T-helper 2 cell (primary cell): ENCODE measurements at regions not wholly inside any gene's neighbourhood (a gene's known extent, or its start where the extent isn't known, plus 50 kb on each side); places are given as distances from the start of the nearest gene placed in this dataset.
A peak's percentile ranks its signal among the peaks of the same experiment; 100 is the strongest.
"Not testable (repeated sequence)": the region's sequence is repeated elsewhere in the genome, so short reads cannot be mapped to it uniquely, and the experiment has no call there.

ENCODE experiments used
- DNase-seq, 5 experiments: peaks; one replicate each; pipeline versions ENCODE4 v3.0.0 to v3.0.0-alpha.2; 2012 to 2022

GRCh38 chr5:50501491-50502228 is 60.6 kb upstream of the EMB start:
- peak in 1 of 5 experiments; percentile 73 for DNase-seq

DNA sequence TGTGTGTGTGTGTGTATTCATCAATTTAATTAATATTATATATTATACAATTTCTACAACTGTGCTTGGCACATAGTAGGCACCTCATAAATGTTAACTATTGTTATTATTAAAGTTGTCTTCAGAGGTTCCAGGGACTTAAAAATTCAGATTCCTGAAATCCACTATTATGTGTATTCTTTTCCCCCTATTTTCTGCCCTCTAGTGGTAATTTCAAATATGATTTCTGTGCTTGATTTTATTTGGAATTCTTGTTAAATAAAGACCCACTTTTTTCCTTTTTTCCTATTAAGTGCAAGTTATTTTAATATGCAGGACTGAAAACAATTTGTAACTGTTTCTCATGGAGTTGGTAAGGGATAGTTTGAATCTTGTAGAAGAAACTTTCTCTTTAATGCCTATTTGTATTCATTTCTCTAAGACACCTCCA is 72.0 kb upstream of the EMB start:
- DNase-seq, result not testable (repeated sequence)

- DNase-seq, result not testable (repeated sequence)
These were observed 80.0 kb upstream of the EMB start for GRCh38 chr5:50521060-50521459.

DNA sequence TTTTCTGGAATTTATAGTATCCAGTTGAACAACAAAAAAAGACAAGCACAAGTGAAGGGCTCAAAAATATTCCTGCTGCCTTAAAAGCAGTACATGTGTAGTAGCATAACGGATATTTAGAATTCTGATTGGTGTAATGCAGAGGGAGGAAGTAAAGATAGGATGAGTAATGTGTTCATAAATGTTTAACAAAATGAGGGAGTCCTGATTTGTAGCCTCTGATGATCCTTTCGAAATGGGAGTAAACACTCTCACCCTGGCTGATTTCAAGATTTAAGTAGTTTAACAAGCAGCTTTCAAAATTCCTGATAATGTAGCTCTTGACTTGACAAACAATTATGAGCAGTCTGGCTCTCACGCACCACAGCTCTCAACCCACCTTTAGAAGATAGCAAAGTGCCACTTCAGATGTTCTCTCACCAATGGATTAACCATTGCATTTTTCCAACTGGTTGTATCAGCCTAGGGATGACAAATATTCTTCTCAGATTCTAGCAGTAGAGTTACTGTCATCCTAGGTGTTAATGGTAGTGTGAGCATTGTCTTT is 86.5 kb upstream of the EMB start:
- DNase-seq, result not testable (repeated sequence)

DNA sequence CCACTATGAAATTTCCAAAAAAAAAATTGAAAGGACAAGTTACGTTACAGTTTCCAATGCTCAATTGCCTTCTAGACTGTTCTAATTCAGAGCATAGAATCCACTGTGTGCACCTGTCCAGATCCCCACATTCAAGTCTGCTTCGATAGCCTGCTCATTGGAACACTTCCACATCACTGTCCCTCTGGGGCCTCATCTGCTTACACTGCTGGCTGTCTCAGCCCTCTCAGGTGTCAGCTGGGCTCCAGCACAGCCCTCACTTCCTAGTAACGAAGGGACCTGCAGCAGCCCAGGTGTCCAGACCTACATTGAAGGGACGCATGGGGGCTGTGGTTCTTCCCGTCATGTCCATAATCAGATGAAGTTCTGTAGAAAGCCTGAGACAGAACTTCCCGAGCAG is 94.3 kb upstream of the EMB start:
- no peak for DNase-seq

DNA sequence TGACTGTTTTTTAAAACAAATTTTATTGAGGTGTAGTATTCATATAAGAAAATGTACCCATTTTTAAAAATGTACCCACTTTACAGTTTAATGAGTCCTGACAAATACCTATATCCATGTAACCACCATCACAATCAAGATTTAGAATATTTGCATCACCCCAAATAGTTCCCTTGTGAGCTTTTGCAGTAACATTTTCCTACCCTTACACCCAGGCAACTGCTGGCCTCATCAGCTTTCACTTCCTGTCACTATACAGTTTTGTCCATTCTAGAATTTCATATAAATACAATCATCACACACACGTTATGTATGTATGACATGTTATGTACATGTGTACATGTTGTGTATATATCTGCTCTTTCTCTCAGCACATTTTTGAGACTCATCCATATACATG is 96.4 kb upstream of the EMB start:
- DNase-seq, result not testable (repeated sequence)

- DNase-seq, result no peak
These were observed 106.2 kb upstream of the EMB start for GRCh38 chr5:50547303-50547702.

DNA sequence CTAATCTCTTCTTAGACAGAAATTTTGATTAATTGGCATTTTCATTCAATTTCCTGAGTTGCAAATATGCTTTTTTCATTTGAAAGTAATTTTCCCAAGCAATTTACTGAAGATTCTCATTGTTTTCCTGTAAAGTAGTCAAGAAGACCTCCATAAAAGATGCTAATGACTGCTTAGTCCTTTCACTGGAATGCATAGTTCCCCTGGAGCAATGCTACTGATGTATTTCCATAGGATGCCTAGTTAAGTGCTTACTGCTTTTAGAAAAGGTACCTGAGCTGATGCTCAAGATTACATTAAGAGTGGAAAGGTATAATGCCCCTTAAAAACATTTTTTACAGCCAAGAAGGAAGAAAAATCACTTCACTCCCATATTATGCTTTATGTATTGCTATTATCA is 109.2 kb upstream of the EMB start:
- no peak for DNase-seq

DNA sequence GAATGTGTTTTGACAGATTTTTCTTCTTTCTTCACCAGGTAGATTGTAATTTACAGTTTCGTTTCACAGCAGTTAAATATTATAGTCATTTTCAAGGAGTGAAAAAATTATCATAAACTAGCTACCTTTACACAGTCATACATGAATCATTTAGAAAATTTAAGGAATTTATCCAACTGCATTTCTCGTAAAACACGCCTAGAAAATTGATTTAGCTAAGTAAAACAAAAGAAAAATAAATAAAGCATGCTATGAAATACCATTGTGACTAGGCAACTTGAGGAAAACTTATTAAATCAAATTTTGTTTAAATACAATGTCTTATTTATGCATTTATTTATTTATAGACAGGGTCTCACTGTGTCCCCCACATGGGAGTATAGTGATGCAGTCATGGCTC is 109.9 kb upstream of the EMB start:
- no peak for DNase-seq

DNA sequence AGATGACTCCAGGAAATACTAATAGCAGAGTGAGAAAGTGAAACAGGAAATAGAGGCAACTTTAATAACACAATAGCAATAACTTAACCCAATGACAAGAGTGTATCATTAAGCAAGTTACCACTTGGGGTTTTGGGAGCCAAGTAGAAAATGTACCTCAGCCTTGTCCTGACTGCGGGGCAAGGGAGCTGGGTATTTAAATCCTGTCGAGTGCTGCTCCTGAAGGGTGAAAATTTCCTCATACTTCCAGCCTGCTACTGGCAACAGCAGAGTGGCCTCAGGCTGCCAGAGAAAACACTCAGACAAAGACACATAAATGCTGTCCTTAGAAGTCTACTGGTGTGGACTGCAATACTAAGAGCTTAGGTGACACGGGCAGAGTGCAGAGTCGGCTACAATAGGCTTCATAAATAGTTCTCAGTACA is 112.5 kb upstream of the EMB start:
- no peak for DNase-seq

DNA sequence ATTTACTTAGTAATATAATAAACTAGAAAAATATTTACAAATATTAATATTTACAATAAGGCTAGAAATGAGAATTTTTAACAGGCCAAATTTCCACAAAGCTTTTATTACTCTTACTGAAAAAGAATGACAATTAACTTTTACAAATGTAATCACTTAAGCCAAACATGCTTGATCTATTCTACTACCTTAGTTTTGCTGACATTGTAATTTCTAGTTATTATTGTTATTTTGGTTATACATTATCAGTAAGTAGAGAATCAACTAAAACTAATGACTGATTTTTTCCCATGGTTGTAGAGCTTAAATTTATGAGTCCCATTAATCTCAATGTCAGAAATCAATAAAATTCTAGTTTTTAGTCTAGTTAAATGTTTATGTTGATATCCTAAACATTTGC is 107.8 kb upstream of the PARP8 start:
- DNase-seq, result not testable (repeated sequence)

- DNase-seq, result no peak
These were observed 106.5 kb upstream of the PARP8 start for GRCh38 chr5:50559955-50560354.

- no peak for DNase-seq
These were observed 103.7 kb upstream of the PARP8 start for GRCh38 chr5:50562694-50563093.

GRCh38 chr5:50564079-50564478 is 102.4 kb upstream of the PARP8 start:
- DNase-seq, result peak in 2 of 5 experiments; percentile 54 to 88

GRCh38 chr5:50564558-50564957 is 101.9 kb upstream of the PARP8 start:
- peak in 1 of 5 experiments; percentile 24 for DNase-seq

DNA sequence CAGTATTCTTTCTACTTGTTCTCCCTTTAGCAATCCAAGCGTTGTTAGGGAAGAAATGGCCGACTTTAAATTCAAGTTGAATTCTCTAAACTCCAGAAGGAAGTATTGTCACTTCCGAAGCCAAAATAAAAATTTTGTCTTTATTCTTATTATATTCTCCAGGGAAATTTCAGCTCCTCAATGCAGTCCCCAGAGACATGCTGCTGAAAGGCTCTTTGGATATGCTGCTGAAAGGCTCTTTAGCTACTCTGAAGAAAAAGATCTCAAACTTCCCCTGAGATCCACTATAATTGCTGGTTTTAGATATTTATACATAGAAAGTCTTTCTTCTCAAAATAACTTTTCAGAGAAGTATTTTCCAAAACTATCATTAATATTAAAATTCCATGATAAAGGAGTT is 92.3 kb upstream of the PARP8 start:
- DNase-seq, result no peak

DNA sequence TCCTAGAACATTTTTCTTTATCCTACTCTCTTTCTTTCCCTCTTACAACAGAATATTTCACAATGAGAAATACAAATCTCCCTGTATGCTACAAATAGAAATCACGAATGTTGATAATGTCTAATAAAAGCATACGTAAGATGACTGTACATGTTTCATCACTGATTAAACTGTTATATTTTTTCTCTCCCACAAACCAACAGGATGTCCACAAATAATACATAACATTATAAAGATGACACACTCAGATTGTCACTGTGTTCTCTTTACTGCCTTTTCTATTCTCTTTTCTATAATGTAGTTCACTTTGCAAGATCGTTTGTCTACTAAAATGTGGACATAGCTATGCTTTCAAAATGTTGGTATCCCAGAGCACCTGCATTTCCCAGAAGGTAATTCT is 90.7 kb upstream of the PARP8 start:
- peak in 1 of 5 experiments; percentile 29 for DNase-seq

- DNase-seq, result no peak
These were observed 90.2 kb upstream of the PARP8 start for GRCh38 chr5:50576265-50576664.

GRCh38 chr5:50576686-50577256 is 89.7 kb upstream of the PARP8 start:
- no peak for DNase-seq

DNA sequence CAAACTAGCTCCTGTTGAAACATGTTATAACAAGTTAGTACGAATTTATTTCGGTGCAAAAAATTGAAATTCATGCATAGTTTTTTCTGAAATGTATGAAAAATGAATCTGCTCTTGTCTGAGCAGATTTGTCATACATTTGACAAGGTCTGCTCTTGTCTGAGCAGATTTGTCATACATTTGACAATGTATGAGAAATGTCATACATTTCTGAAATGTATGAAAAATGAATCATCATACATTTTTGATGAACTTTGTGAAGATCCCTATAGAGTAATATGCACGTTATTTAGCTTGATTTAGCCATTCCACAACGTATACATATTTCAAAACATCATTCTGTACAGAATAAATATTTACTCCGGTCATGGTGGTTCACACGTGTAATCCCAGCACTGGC is 85.9 kb upstream of the PARP8 start:
- no peak for DNase-seq

DNA sequence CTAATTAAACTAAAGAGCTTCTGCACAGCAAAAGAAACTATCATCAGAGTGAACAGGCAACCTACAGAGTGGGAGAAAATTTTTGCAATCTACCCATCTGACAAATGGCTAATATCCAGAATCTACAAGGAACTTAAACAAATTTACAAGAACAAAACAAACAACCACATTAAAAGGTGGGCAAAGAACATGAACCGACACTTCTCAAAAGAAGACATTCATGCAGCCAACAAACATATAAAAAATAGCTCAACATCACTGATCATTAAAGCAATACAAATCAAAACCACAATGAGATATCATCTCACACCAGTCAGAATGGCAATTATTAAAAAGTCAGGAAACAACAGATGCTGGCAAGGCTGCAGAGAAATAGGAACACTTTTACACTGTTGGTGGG is 84.6 kb upstream of the PARP8 start:
- DNase-seq, result not testable (repeated sequence)

GRCh38 chr5:50582699-50583098 is 83.7 kb upstream of the PARP8 start:
- no peak for DNase-seq

DNA sequence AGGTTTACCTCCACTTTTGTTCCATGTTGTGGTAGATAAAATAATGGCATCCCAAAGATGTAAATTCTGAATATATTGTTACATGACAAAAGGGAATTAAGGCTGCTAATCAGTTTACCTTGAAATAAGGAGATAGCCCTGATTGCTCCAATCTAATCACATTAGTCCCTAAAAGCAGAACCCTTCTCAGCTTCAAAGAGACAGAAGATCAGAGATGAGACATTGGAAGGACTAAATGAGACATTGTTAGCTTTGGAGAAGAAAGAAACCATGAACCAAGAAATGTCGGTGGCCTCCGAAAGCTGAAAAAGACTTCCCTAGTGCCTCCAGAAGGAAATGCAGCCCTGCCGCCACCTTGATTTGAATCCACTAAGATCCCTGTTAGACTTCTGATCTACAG is 82.8 kb upstream of the PARP8 start:
- no peak for DNase-seq

DNA sequence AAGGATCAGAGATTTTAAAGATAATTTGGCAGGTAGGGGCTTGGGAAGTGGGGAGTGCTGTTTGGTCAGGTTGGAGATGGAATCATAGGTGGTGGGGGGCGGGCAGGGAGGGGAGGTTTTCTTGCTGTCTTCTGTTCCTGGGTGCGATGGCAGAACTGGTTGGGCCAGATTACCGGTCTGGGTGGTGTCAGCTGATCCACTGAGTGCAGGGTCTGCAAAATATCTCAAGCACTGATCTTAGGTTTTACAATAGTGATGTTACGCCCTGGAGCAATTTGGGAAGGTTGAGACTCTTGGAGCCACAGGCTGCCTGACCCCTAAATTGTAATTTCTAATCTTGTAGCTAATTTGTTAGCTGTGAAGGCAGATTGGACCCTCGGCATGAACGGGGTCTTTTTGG is 78.0 kb upstream of the PARP8 start:
- not testable (repeated sequence) for DNase-seq
